Vagina (tissue), 2 donors: ENCODE measurements at regions not wholly inside any gene's neighbourhood (a gene's known extent, or its start where the extent isn't known, plus 50 kb on each side); places are given as distances from the start of the nearest gene placed in this dataset.

ENCODE experiments used
- DNase-seq, 2 donors: peaks; one replicate each; pipeline ENCODE4 v3.0.0-alpha.2; 2017; ENCODE audit errors: extremely low spot score in 2 of 2
- H3K27ac ChIP-seq: fragments of 200-600 bp; sonication (generic); one replicate; pipeline ENCODE4 v1.5.1; 2019
- H3K27me3 ChIP-seq: fragments of 200-600 bp; sonication (generic); one replicate; pipeline ENCODE4 v1.5.1; 2019
- H3K36me3 ChIP-seq, 2 donors: fragments of 200-600 bp; sonication (generic); one replicate each; pipeline ENCODE4 v1.5.1; 2017 to 2019
- H3K4me1 ChIP-seq: fragments of 200-600 bp; sonication (generic); one replicate; pipeline ENCODE4 v1.5.1; 2019
- H3K4me3 ChIP-seq, 2 donors: fragments of 200-600 bp; sonication (generic); 1 replicate in 1 of 2; 2 replicates in 1 of 2; pipeline ENCODE4 v1.5.1; 2016 to 2019
- H3K9me3 ChIP-seq: fragments of 200-600 bp; sonication (generic); one replicate; pipeline ENCODE4 v1.5.1; 2019
- CTCF ChIP-seq, 3 experiments: fragments of 450-650 bp in 2 of 3; fragments of 200-600 bp in 1 of 3; sonication (generic) in 1 of 3; IDR thresholded peaks; one replicate each; pipeline ENCODE4 v1.5.1; 2017 to 2019; ENCODE audit warnings: antibody characterized with exemption in 3 of 3, mild to moderate bottlenecking in 2 of 3, moderate library complexity in 2 of 3
- POLR2A ChIP-seq, 2 donors: fragments of 450-650 bp; IDR thresholded peaks; one replicate each; pipeline ENCODE4 v1.6.1; 2017; ENCODE audit warnings: antibody characterized with exemption in 2 of 2, mild to moderate bottlenecking in 2 of 2, moderate library complexity in 2 of 2
- POLR2AphosphoS5 ChIP-seq, 2 donors: sonication (generic); formaldehyde crosslinking; IDR thresholded peaks; one replicate each; pipeline ENCODE4 v1.9.0; 2017; ENCODE audit warnings: antibody characterized with exemption in 2 of 2, mild to moderate bottlenecking in 2 of 2, low read depth in 1 of 2; ENCODE audit not compliant: insufficient read depth in 1 of 2
- intact Hi-C: fragments of 100-400 bp; cut with DNase I; formaldehyde crosslinking; loops from one replicate; pipeline ENCODE4 v1.15.1; 2023

DNA sequence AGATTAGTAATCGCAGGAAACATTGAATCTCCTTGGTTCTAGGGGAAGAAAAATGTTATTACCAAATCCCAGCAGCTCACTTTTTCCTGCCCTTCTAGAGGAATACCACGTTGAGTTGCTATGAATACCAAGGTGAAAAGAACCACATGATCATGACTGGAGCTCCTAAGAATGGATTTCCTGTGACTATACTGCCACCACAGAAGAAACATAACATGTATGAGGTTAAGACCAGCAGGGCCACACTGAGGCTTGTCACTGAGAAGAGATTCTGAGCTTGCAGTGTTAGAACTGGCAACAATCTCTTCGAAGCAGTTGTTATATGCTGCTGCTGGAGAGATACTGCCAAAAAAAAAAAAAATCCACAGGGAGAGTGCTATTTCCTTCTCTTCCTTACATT is 1235.3 kb downstream of the FSTL5 start:
- H3K4me1 ChIP-seq, result no peaks in the 10 kb centered on the region
- TF ChIP-seq CTCF (IDR thresholded peaks at IDR 0.05) (no peak), POLR2AphosphoS5 (IDR thresholded peaks at IDR 0.05; ENCODE audit: insufficient read depth in 1 of 2, low read depth in 1 of 2) (no peak), POLR2A (IDR thresholded peaks at IDR 0.05) (no peak)
- intact Hi-C loops, result no loop called here

GRCh38 chr4:160947653-160948052 is 1216.1 kb downstream of the FSTL5 start:
- Histone ChIP-seq H3K9me3 (no peaks in the 10 kb centered on the region), H3K27ac (no peak overlapping the region), H3K4me3 (no peak overlapping the region), H3K36me3 (no peaks in the 10 kb centered on the region), H3K4me1 (no peaks in the 10 kb centered on the region), H3K27me3 (no peaks in the 10 kb centered on the region)
- DNase-seq, result no peak
- intact Hi-C loops, result no loop called here
- TF ChIP-seq POLR2AphosphoS5 (IDR thresholded peaks at IDR 0.05; ENCODE audit: insufficient read depth in 1 of 2, low read depth in 1 of 2), result no peak
- no peak for TF ChIP-seq POLR2A (IDR thresholded peaks at IDR 0.05)
- no peak for TF ChIP-seq CTCF (IDR thresholded peaks at IDR 0.05)

More for the DNA sequence above, 1235.3 kb downstream of the FSTL5 start:
- Histone ChIP-seq H3K27ac (no peak overlapping the region), H3K9me3 (no peaks in the 10 kb centered on the region), H3K4me3 (no peak overlapping the region), H3K36me3 (no peaks in the 10 kb centered on the region), H3K27me3 (no peaks in the 10 kb centered on the region)
- DNase-seq, result no peak

- Histone ChIP-seq H3K36me3 (no peaks in the 10 kb centered on the region), H3K27me3 (no peaks in the 10 kb centered on the region), H3K4me1 (no peaks in the 10 kb centered on the region), H3K27ac (no peak overlapping the region), H3K9me3 (no peaks in the 10 kb centered on the region), H3K4me3 (no peak overlapping the region)
- no peak for TF ChIP-seq POLR2A (IDR thresholded peaks at IDR 0.05)
- no peak for TF ChIP-seq CTCF (IDR thresholded peaks at IDR 0.05)
- no peak for TF ChIP-seq POLR2AphosphoS5 (IDR thresholded peaks at IDR 0.05; ENCODE audit: insufficient read depth in 1 of 2, low read depth in 1 of 2)
- intact Hi-C loops, result no loop called here
- no peak for DNase-seq
Observed at GRCh38 chr4:160956875-160957274, 1206.9 kb downstream of the FSTL5 start.

GRCh38 chr4:160969925-160970324 is 1193.9 kb downstream of the FSTL5 start:
- no peak overlapping the region for H3K4me3 ChIP-seq
- H3K4me1 ChIP-seq, result no peaks in the 10 kb centered on the region
- intact Hi-C loops, result no loop called here
- DNase-seq, result no peak
- H3K36me3 ChIP-seq, result no peaks in the 10 kb centered on the region
- H3K27me3 ChIP-seq, result no peaks in the 10 kb centered on the region
- H3K9me3 ChIP-seq, result no peaks in the 10 kb centered on the region
- no peak for TF ChIP-seq POLR2A (IDR thresholded peaks at IDR 0.05)
- TF ChIP-seq POLR2AphosphoS5 (IDR thresholded peaks at IDR 0.05; ENCODE audit: insufficient read depth in 1 of 2, low read depth in 1 of 2), result no peak
- no peak for TF ChIP-seq CTCF (IDR thresholded peaks at IDR 0.05)
- H3K27ac ChIP-seq, result no peak overlapping the region

DNA sequence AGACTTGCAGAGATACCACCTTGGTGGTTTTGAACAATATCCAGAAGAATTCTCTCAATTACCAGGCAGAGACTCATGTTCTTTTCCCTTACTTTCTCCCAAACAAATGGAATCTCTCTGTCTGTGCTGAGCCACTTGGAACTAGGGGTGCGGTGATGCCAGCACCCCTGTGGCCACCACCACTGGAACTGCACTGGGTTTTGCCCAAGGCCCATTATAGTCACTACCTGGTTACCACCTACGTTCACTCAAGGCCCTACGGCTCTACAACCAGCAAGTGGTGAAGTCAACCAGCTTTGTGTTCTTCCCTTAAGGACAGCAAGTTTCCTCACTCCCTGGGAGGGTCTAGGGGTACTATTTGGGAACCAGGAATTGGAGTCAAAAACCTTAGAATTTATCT is 1183.7 kb downstream of the FSTL5 start:
- intact Hi-C loops, result no loop called here
- Histone ChIP-seq H3K4me3 (no peak overlapping the region), H3K27me3 (no peaks in the 10 kb centered on the region), H3K9me3 (no peaks in the 10 kb centered on the region), H3K27ac (no peak overlapping the region), H3K36me3 (no peaks in the 10 kb centered on the region), H3K4me1 (no peaks in the 10 kb centered on the region)
- DNase-seq, result no peak
- TF ChIP-seq CTCF (IDR thresholded peaks at IDR 0.05) (no peak), POLR2A (IDR thresholded peaks at IDR 0.05) (no peak), POLR2AphosphoS5 (IDR thresholded peaks at IDR 0.05; ENCODE audit: insufficient read depth in 1 of 2, low read depth in 1 of 2) (no peak)
